ENCODE measurements at regions not wholly inside any gene's neighbourhood (a gene's known extent, or its start where the extent isn't known, plus 50 kb on each side); places are given as distances from the start of the nearest gene placed in this dataset.

DNA sequence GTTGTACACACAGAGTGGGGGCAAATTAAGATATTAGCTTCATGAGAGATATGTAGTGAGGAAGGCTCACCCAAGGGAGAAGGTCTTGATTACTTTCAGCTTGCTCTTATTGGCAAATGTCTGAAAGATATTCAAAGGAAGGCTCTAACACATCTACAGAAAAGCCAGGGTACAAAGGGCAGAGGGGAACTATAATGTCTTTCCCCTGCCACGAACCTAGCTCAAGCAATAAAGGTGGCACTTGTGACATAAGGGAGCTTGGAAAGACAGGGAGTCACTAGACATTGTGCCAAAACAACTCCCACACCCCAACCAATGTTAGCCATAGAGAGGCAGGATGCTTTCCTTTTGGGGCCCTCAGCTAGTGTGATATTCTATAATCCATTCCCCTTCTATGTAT, 52.2 kb upstream of the SOX9 start:
- TF ChIP-seq RAD21 (IDR thresholded peaks at IDR 0.05), result no peak
- TF ChIP-seq NR2F2 (IDR thresholded peaks at IDR 0.05), result no peak
- no peak for TF ChIP-seq HNF4A (conservative IDR thresholded peaks at IDR 0.05)
- TF ChIP-seq, protein P1, sequence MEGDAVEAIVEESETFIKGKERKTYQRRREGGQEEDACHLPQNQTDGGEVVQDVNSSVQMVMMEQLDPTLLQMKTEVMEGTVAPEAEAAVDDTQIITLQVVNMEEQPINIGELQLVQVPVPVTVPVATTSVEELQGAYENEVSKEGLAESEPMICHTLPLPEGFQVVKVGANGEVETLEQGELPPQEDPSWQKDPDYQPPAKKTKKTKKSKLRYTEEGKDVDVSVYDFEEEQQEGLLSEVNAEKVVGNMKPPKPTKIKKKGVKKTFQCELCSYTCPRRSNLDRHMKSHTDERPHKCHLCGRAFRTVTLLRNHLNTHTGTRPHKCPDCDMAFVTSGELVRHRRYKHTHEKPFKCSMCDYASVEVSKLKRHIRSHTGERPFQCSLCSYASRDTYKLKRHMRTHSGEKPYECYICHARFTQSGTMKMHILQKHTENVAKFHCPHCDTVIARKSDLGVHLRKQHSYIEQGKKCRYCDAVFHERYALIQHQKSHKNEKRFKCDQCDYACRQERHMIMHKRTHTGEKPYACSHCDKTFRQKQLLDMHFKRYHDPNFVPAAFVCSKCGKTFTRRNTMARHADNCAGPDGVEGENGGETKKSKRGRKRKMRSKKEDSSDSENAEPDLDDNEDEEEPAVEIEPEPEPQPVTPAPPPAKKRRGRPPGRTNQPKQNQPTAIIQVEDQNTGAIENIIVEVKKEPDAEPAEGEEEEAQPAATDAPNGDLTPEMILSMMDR (IDR thresholded peaks at IDR 0.05; ENCODE audit: low read depth, low read length, missing input control), result no peak
- TF ChIP-seq JUND (IDR thresholded peaks at IDR 0.05), result no peak
- TF ChIP-seq, protein P2, sequence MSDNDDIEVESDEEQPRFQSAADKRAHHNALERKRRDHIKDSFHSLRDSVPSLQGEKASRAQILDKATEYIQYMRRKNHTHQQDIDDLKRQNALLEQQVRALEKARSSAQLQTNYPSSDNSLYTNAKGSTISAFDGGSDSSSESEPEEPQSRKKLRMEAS (IDR thresholded peaks at IDR 0.05), result no peak
- no peak for TF ChIP-seq EGR1 (IDR thresholded peaks at IDR 0.05; ENCODE audit: low read depth in 2 of 2)
- TF ChIP-seq, protein P3, sequence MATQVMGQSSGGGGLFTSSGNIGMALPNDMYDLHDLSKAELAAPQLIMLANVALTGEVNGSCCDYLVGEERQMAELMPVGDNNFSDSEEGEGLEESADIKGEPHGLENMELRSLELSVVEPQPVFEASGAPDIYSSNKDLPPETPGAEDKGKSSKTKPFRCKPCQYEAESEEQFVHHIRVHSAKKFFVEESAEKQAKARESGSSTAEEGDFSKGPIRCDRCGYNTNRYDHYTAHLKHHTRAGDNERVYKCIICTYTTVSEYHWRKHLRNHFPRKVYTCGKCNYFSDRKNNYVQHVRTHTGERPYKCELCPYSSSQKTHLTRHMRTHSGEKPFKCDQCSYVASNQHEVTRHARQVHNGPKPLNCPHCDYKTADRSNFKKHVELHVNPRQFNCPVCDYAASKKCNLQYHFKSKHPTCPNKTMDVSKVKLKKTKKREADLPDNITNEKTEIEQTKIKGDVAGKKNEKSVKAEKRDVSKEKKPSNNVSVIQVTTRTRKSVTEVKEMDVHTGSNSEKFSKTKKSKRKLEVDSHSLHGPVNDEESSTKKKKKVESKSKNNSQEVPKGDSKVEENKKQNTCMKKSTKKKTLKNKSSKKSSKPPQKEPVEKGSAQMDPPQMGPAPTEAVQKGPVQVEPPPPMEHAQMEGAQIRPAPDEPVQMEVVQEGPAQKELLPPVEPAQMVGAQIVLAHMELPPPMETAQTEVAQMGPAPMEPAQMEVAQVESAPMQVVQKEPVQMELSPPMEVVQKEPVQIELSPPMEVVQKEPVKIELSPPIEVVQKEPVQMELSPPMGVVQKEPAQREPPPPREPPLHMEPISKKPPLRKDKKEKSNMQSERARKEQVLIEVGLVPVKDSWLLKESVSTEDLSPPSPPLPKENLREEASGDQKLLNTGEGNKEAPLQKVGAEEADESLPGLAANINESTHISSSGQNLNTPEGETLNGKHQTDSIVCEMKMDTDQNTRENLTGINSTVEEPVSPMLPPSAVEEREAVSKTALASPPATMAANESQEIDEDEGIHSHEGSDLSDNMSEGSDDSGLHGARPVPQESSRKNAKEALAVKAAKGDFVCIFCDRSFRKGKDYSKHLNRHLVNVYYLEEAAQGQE (IDR thresholded peaks at IDR 0.05), result no peak

Measured in liver (tissue), 3 donors.